HL-60 (cell line): ENCODE measurements at regions not wholly inside any gene's neighbourhood (a gene's known extent, or its start where the extent isn't known, plus 50 kb on each side); places are given as distances from the start of the nearest gene placed in this dataset.
A peak's percentile ranks its signal among the peaks of the same experiment; 100 is the strongest.
"Not testable (repeated sequence)": the region's sequence is repeated elsewhere in the genome, so short reads cannot be mapped to it uniquely, and the experiment has no call there.

Experiments
- DNase-seq, 2 experiments: peaks; one replicate each; pipeline ENCODE4 v3.0.0-alpha.2; 2010 to 2020; ENCODE audit warnings: low read depth in 1 of 2, low spot score in 1 of 2
- H3K27ac ChIP-seq: fragments of 250-450 bp; sonication (Bioruptor Pico); replicated peaks from 2 replicates; pipeline ENCODE4 v1.5.1; 2020; ENCODE audit warnings: mild to moderate bottlenecking, moderate library complexity
- H3K27me3 ChIP-seq: fragments of 250-450 bp; sonication (Bioruptor Pico); 2 replicates; pipeline ENCODE4 v1.5.1; 2021; ENCODE audit warnings: mild to moderate bottlenecking, moderate library complexity; ENCODE audit not compliant: insufficient read depth, poor library complexity, severe bottlenecking
- H3K4me3 ChIP-seq: replicated peaks from 2 replicates; pipeline ENCODE4 v1.5.1; 2011; ENCODE audit warnings: mild to moderate bottlenecking, control low read depth, low read length; ENCODE audit not compliant: insufficient read depth
- GABPA ChIP-seq: IDR thresholded peaks from 2 replicates; pipeline ENCODE4 v1.6.1; 2012; ENCODE audit warnings: low read depth
- POLR2AphosphoS5 ChIP-seq: IDR thresholded peaks from 2 replicates; pipeline ENCODE4 v1.6.1; 2012; ENCODE audit warnings: low read depth
- SPI1 ChIP-seq: IDR thresholded peaks from 2 replicates; pipeline ENCODE4 v1.6.1; 2012; ENCODE audit warnings: low read depth, mild to moderate bottlenecking, borderline replicate concordance
- TF ChIP-seq, protein P1 (sequence below): IDR thresholded peaks from one replicate; pipeline ENCODE4 v1.5.1; 2011; ENCODE audit warnings: low read length, control low read depth, inconsistent platforms; ENCODE audit not compliant: insufficient read depth
- TF ChIP-seq, protein P2 (sequence below): IDR thresholded peaks from 2 replicates; pipeline ENCODE4 v1.6.1; 2012; ENCODE audit warnings: low read depth; ENCODE audit not compliant: insufficient replicate concordance

DNA sequence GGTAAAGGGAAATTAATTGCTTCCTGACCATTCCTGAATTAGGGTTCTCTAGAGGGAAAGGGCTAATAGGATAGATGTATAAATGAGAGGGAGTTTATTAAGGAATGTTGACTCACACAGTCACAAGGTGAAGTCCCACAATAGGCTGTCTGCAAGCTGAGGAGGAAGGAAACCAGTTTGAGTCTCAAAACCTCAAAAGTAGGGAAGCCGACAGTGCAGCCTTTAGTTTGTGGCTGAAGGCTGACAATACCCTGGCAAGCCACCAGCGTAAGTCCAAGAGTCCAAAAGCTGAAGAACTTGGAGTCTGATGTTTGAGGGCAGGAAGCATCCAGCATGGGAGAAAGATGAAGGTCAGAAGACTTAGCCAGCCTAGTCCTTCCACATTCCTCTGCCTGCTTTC, 1340.8 kb downstream of the RPIA start:
- TF ChIP-seq SPI1, result peak; percentile 12; the same call in 1 of the 2 replicates
- H3K27me3 ChIP-seq, H3K27ac ChIP-seq, H3K4me3 ChIP-seq: not testable (repeated sequence)
- peak in 1 of 2 experiments; percentile 39 for DNase-seq

DNA sequence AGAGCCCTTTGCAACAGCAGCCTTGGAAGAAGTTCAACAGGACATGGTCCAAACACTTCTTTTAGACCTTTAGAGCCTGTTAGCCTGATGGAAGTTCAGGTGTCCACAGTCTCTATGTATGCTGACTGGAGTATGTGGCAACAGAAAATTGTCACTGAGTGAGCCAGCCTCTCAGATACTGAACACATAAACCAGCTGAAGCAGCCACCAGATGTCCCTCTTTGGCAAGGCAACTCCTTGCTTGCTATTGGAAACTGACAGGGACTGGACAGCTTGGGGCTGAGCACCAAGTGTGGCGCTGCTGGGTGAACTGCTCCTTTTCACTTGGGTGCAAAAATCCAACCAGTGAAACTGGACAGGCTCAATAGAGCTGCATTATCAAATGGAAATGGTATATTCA, 1344.9 kb downstream of the RPIA start:
- DNase-seq, result peak in 1 of 2 experiments; percentile 12
- not testable (repeated sequence) for H3K4me3 ChIP-seq, H3K27me3 ChIP-seq, H3K27ac ChIP-seq

DNA sequence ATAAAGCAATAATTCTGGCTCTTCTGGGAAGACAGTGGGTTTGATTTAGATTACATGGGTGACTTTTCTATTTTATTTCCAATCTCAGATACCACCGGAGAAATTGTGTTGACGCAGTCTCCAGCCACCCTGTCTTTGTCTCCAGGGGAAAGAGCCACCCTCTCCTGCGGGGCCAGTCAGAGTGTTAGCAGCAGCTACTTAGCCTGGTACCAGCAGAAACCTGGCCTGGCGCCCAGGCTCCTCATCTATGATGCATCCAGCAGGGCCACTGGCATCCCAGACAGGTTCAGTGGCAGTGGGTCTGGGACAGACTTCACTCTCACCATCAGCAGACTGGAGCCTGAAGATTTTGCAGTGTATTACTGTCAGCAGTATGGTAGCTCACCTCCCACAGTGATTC, 1347.6 kb downstream of the RPIA start:
- H3K27me3 ChIP-seq, H3K4me3 ChIP-seq, H3K27ac ChIP-seq, DNase-seq: not testable (repeated sequence)

DNA sequence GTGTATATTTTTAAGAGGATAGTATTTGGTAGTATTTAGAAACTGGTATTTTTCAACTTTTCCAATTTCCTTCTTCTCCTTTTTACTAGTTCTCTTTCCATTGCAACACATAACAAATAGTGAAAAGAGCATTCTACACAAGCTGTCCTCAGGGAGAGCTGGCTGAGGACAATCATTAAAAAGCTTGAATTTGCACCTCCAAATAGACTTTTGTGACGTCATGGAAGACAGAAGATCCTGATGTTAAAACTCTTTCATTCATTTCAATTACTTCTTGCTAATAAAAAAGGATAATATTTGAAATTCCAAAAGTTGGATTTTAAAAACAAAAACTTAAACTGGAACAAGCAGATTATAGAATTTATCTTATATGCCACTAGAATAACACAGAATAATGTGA, 1356.3 kb downstream of the RPIA start:
- not testable (repeated sequence) for H3K4me3 ChIP-seq, DNase-seq, H3K27ac ChIP-seq, H3K27me3 ChIP-seq

DNA sequence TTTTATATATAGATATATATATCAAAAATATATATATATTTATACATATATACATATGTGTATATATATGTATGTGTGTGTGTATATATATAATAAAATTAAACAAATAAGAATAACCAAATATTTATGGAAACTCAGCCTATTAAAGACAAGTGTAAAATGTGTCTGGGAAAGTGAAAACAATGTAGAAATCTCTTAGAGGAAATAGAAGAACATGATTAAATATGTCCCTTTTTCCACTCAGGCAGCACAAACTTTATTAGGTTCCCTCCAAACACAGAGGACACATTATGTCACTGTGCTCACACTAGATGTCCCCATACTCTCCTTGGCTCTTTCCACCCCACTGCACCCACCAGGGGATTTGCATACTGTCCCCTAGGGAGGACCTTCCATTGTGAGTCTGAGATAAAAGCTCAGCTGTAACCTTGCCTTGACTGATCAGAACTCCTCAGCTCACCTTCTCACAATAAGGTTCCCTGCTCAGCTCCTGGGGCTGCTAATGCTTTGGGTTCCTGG, 1360.7 kb downstream of the RPIA start:
- not testable (repeated sequence) for H3K27ac ChIP-seq, H3K27me3 ChIP-seq, DNase-seq, H3K4me3 ChIP-seq

DNA sequence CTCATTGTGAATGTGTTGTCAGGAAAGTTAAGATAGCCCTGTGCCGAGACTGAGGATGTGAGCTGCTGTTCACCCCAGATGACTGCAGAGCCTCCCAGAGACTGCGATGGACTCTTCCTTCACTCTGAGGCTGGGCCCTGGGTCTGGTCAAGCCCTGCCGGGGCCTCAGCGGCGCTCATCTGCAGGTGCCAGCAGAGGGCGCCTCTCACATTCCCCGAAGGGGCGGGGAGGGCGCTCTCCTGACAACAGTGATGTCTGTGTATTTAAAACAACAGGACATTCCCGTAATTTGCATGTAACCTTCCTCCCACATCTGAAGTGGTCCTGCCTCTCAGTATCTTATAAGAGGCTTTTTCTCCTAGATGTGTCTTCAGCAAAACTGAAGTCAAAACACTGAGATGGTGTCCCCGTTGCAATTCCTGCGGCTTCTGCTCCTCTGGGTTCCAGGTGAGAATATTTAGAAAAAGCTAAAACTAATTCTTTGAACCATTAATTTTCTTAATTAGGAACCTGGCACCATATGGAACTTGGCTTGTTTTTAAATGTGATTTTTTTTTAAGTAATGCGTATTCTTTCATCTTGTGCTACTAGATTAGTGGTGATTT, 1377.9 kb downstream of the RPIA start:
- H3K27me3 ChIP-seq, result no peaks in the 10 kb centered on the region
- no peak overlapping the region for H3K27ac ChIP-seq
- H3K4me3 ChIP-seq, result no peak overlapping the region
- DNase-seq, result peak in 1 of 2 experiments; percentile 31
- no peak for TF ChIP-seq GABPA
- TF ChIP-seq, protein P1, sequence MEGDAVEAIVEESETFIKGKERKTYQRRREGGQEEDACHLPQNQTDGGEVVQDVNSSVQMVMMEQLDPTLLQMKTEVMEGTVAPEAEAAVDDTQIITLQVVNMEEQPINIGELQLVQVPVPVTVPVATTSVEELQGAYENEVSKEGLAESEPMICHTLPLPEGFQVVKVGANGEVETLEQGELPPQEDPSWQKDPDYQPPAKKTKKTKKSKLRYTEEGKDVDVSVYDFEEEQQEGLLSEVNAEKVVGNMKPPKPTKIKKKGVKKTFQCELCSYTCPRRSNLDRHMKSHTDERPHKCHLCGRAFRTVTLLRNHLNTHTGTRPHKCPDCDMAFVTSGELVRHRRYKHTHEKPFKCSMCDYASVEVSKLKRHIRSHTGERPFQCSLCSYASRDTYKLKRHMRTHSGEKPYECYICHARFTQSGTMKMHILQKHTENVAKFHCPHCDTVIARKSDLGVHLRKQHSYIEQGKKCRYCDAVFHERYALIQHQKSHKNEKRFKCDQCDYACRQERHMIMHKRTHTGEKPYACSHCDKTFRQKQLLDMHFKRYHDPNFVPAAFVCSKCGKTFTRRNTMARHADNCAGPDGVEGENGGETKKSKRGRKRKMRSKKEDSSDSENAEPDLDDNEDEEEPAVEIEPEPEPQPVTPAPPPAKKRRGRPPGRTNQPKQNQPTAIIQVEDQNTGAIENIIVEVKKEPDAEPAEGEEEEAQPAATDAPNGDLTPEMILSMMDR, result peak; percentile 69
- TF ChIP-seq POLR2AphosphoS5, result no peak
- TF ChIP-seq, protein P2, sequence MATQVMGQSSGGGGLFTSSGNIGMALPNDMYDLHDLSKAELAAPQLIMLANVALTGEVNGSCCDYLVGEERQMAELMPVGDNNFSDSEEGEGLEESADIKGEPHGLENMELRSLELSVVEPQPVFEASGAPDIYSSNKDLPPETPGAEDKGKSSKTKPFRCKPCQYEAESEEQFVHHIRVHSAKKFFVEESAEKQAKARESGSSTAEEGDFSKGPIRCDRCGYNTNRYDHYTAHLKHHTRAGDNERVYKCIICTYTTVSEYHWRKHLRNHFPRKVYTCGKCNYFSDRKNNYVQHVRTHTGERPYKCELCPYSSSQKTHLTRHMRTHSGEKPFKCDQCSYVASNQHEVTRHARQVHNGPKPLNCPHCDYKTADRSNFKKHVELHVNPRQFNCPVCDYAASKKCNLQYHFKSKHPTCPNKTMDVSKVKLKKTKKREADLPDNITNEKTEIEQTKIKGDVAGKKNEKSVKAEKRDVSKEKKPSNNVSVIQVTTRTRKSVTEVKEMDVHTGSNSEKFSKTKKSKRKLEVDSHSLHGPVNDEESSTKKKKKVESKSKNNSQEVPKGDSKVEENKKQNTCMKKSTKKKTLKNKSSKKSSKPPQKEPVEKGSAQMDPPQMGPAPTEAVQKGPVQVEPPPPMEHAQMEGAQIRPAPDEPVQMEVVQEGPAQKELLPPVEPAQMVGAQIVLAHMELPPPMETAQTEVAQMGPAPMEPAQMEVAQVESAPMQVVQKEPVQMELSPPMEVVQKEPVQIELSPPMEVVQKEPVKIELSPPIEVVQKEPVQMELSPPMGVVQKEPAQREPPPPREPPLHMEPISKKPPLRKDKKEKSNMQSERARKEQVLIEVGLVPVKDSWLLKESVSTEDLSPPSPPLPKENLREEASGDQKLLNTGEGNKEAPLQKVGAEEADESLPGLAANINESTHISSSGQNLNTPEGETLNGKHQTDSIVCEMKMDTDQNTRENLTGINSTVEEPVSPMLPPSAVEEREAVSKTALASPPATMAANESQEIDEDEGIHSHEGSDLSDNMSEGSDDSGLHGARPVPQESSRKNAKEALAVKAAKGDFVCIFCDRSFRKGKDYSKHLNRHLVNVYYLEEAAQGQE, result no peak

DNA sequence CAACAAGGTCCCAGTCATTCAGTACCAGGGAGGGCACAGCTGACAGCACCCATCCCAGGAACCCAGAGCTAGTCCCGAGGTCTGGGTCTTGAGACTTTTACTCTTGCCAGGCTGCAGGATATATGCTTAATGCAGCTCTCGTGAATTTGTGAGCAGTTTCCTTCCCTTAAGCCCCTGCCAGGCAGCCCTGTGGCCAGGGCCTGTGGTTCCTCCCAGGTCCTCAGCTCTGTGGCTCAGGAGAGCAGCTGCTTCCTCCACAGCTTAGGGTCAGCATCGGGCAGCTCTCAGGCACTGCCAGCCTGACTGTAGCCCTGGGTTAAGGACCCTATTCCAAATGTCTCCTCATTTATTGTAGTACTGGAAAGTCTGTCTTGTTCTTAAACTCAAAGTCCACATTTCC, 1384.8 kb downstream of the RPIA start:
- H3K4me3 ChIP-seq, result no peak overlapping the region
- TF ChIP-seq, protein P1, result no peak
- TF ChIP-seq GABPA (no peak), POLR2AphosphoS5 (no peak)
- no peak for DNase-seq

More for the DNA sequence above, 1384.8 kb downstream of the RPIA start:
- no peaks in the 10 kb centered on the region for H3K27me3 ChIP-seq
- H3K27ac ChIP-seq, result no peak overlapping the region
